GM12892 (cell line): ENCODE measurements at regions not wholly inside any gene's neighbourhood (a gene's known extent, or its start where the extent isn't known, plus 50 kb on each side); places are given as distances from the start of the nearest gene placed in this dataset.

Source experiments
- POLR2A ChIP-seq: IDR thresholded peaks from 2 replicates; pipeline ENCODE4 v1.6.1; 2011; ENCODE audit warnings: low read depth, low read length, control low read depth
- POLR2AphosphoS5 ChIP-seq: IDR thresholded peaks from 2 replicates; pipeline ENCODE4 v1.6.1; 2011; ENCODE audit warnings: low read depth, low read length, control low read depth
- TAF1 ChIP-seq: IDR thresholded peaks from 2 replicates; pipeline ENCODE4 v1.6.1; 2011; ENCODE audit warnings: low read depth, mild to moderate bottlenecking, control low read depth, low read length, borderline replicate concordance

DNA sequence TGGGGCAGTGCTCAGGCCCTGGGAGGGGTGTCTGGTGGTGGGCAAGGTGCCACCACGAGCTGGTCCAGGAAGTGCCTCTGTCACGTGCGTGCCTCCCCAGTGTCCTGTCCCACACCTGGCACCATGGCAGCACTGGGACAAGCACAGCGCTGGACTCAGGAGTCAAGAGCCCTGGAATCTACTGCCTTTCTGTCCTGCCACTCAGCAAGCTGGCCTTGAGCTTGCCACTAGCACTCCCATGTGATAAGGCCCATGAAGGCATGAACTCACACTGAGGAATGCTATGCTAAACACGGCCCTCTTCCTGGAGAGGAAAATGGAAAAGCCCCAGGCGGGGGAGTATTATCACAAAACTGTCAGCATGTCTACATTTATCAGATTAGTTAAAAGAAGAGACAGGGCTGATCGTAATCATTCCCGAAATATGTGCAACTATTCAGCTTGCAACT, 50.7 kb upstream of the SLC35C1 start:
- TF ChIP-seq TAF1 (no peak), POLR2AphosphoS5 (no peak), POLR2A (no peak)
